Fibroblast of mammary gland (primary cell): ENCODE measurements at regions not wholly inside any gene's neighbourhood (a gene's known extent, or its start where the extent isn't known, plus 50 kb on each side); places are given as distances from the start of the nearest gene placed in this dataset.

Experiments
- DNase-seq: peaks from one replicate; pipeline ENCODE4 v3.0.0-alpha.2; 2010; ENCODE audit warnings: low read depth
- H3K4me3 ChIP-seq: 2 replicates; pipeline ENCODE4 v1.5.1; 2011; ENCODE audit warnings: low read depth, mild to moderate bottlenecking, low read length, moderate library complexity; ENCODE audit not compliant: control insufficient read depth
- TF ChIP-seq, protein P1 (sequence below): conservative IDR thresholded peaks from 2 replicates; pipeline ENCODE4 v1.5.1; 2011; ENCODE audit warnings: low read depth, low read length, inconsistent platforms; ENCODE audit not compliant: control insufficient read depth, insufficient read depth

DNA sequence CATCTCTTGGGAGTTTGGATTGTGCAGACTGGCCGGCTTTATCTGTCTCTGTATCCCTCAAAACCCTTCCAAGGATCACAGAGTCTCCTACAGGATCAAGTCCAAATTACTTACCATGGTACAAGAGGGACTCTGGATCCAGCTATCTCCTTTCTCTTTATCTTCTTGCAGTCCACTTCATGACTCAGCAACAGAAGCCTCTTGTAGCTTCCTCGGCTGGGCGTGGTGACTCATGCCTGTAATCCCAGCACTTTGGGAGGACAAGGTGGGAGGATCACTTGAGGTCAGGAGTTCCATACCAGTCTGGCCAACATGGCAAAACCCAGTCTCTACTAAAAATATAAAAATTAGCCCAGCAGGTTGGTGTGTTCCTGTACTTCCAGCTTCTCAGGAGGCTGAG is 189.7 kb downstream of the BCAT1 start:
- DNase-seq = peak; percentile 65

DNA sequence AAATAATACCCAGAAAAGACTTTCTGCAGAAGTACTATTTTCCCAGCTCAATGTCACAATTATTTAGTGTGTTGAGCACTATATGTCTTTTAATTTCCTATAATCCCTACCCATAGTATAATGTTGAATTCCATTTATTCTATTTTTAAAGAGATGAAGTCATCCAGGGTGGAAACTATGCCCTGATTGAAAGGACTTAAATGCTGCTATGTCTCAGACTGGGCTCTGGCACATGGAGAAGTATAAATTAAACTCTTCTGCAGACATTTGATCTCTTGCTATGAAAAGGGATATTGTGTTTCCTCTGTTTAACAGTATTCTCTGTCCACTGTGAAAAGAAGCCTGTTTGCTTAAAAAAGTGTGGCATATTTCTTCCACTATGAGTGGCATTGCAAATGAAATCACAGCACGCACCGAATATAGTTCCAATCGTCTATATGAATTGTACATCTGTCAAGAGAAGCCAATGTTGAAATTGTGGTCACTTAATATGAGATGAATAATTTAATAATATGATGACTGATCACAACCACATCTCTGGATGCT is 192.3 kb downstream of the BCAT1 start:
- H3K4me3 ChIP-seq = no peak overlapping the region
- TF ChIP-seq, protein P1, sequence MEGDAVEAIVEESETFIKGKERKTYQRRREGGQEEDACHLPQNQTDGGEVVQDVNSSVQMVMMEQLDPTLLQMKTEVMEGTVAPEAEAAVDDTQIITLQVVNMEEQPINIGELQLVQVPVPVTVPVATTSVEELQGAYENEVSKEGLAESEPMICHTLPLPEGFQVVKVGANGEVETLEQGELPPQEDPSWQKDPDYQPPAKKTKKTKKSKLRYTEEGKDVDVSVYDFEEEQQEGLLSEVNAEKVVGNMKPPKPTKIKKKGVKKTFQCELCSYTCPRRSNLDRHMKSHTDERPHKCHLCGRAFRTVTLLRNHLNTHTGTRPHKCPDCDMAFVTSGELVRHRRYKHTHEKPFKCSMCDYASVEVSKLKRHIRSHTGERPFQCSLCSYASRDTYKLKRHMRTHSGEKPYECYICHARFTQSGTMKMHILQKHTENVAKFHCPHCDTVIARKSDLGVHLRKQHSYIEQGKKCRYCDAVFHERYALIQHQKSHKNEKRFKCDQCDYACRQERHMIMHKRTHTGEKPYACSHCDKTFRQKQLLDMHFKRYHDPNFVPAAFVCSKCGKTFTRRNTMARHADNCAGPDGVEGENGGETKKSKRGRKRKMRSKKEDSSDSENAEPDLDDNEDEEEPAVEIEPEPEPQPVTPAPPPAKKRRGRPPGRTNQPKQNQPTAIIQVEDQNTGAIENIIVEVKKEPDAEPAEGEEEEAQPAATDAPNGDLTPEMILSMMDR = no peak
- DNase-seq = no peak

More for the DNA sequence above, 189.7 kb downstream of the BCAT1 start:
- no peak overlapping the region for H3K4me3 ChIP-seq
- TF ChIP-seq, protein P1 = no peak

DNA sequence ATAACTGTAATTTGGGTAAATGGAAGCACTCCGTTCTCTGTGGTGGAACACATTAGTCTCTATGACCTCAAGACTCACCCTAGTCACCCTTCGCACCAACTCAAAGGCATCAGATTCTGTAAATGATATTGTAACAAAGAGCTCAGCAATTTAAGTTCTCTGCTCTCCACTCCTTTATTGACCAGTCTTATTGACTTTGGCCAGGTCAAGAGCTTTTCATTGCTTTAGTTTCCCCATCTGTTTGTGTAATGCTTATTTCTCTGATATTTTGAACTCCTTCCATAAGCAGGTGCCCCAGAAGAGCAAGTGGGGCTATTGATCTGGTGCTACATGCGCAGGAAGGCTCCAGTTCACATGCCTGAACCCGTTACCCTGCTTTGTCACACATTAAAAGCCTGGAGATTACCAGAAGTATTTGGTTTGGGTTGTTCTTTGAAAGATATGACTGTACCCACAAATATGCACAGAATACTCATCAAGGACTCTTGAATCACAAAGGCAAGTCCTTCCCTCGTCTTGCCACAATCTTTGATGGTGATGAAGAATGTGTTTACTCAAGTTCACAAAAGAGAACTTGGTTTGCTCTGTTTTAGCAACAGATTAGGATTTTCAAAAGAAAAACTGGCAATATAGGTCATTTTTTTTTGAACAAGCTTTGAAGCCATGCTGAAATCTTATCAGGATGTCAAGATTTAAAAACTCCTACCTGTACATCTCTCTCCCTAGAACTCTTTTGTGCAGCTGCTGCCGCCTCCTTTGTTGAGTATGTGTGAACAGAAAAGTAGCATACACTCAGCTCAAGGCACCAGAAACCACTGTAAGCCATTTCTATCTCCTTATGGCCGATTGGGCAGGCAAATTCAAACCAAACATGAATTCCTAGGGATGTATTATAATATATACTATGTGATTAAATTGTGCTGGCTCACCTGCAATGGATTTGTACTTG is 193.9 kb downstream of the BCAT1 start:
- H3K4me3 ChIP-seq = no peak overlapping the region
- DNase-seq = peak; percentile 92
- TF ChIP-seq, protein P1 = no peak

- TF ChIP-seq, protein P1 = no peak
- no peak for DNase-seq
- no peak overlapping the region for H3K4me3 ChIP-seq
These were observed 196.0 kb downstream of the BCAT1 start for GRCh38 chr12:24752763-24753462.

- no peak for DNase-seq
- TF ChIP-seq, protein P1 = no peak
These were observed 197.7 kb downstream of the BCAT1 start for GRCh38 chr12:24751181-24751580.

GRCh38 chr12:24750263-24750662 is 198.6 kb downstream of the BCAT1 start:
- no peak overlapping the region for H3K4me3 ChIP-seq
- no peak for DNase-seq
- TF ChIP-seq, protein P1 = no peak

More at GRCh38 chr12:24751181-24751580, 197.7 kb downstream of the BCAT1 start:
- H3K4me3 ChIP-seq = no peak overlapping the region
